GM12878 (cell line): ENCODE measurements at regions not wholly inside any gene's neighbourhood (a gene's known extent, or its start where the extent isn't known, plus 50 kb on each side); places are given as distances from the start of the nearest gene placed in this dataset.

Experiments
- ATAC-seq: fragments of 200-7000 bp; cut with Tn5 transposase; 3 replicates; pipeline ENCODE4 v1.9.1; 2020; ENCODE audit warnings: mild to moderate bottlenecking, moderate library complexity
- BruUV-seq: library from RNA; stranded (reverse); fragments of 400-500 nt; replicated peaks from 2 replicates; lab custom pipeline; 2021; lab: Mats Ljungman, UMichigan
- CTCF ChIA-PET: fragments of 300-600 bp; sonication (Branson Sonifier 250); formaldehyde crosslinking; extraction: SDS; loops from one replicate; lab custom pipeline; 2021; ENCODE audit warnings: inconsistent platforms; lab: Yijun Ruan, JAX
- POLR2A ChIA-PET: fragments of 350-600 bp; formaldehyde crosslinking; extraction: SDS; loops from one replicate; lab custom pipeline; 2021; ENCODE audit warnings: inconsistent platforms; lab: Charles Lee
- RAD21 ChIA-PET: fragments of 300-600 bp; sonication (Branson Sonifier 250); formaldehyde crosslinking; loops from one replicate; lab custom pipeline; 2023; ENCODE audit warnings: antibody characterized with exemption; ENCODE audit not compliant: unreplicated experiment; lab: Charles Lee
- SMC1A ChIA-PET: fragments of 300-600 bp; sonication (Branson Sonifier 250); formaldehyde crosslinking; loops from one replicate; lab custom pipeline; 2023; ENCODE audit not compliant: unreplicated experiment, uncharacterized antibody; lab: Charles Lee
- DNase-seq: peaks from one replicate; pipeline ENCODE4 v3.0.0-alpha.2; 2011; ENCODE audit warnings: low read depth, low spot score
- FAIRE-seq: peaks from 3 replicates; lab custom pipeline; 2011; peaks lifted over from hg19 to GRCh38; lab: Jason Lieb, UNC
- H2AFZ ChIP-seq: 2 replicates; pipeline ENCODE4 v1.6.0; 2011; ENCODE audit warnings: low read depth, low read length, control low read depth; ENCODE audit not compliant: control insufficient read depth
- H3K27ac ChIP-seq: 2 replicates; pipeline ENCODE4 v1.5.1; 2011; ENCODE audit warnings: control low read depth; ENCODE audit not compliant: control insufficient read depth, insufficient read depth
- H3K27me3 ChIP-seq, 2 experiments: replicated peaks in 1 of 2; 2 replicates each; pipeline versions ENCODE4 v1.6.0 to v1.6.1; 2011; ENCODE audit warnings: low read length in 1 of 2; ENCODE audit not compliant: control insufficient read depth in 2 of 2, insufficient read depth in 2 of 2
- H3K36me3 ChIP-seq, 2 experiments: 2 replicates each; pipeline ENCODE4 v1.5.1; 2011; ENCODE audit warnings: low read length in 1 of 2; ENCODE audit not compliant: control insufficient read depth in 2 of 2, insufficient read depth in 2 of 2
- H3K4me1 ChIP-seq: 2 replicates; pipeline ENCODE4 v1.6.1; 2011; ENCODE audit warnings: mild to moderate bottlenecking, low read length, moderate library complexity, mixed read lengths; ENCODE audit not compliant: control insufficient read depth, insufficient read depth
- H3K4me2 ChIP-seq: 2 replicates; pipeline ENCODE4 v1.6.0; 2011; ENCODE audit warnings: control low read depth; ENCODE audit not compliant: control insufficient read depth, insufficient read depth
- H3K4me3 ChIP-seq: fragments of 200-600 bp; sonication (generic); 2 replicates; pipeline ENCODE4 v1.5.1; 2016
- H3K79me2 ChIP-seq: 2 replicates; pipeline ENCODE4 v1.6.0; 2011; ENCODE audit warnings: low read length; ENCODE audit not compliant: control insufficient read depth, insufficient read depth
- H3K9ac ChIP-seq: 2 replicates; pipeline ENCODE4 v1.8.0; 2011; ENCODE audit warnings: low read length, control low read depth, mixed read lengths; ENCODE audit not compliant: control insufficient read depth, insufficient read depth
- H3K9me3 ChIP-seq: replicated peaks from 3 replicates; pipeline ENCODE4 v1.5.1; 2011; ENCODE audit warnings: mild to moderate bottlenecking, low read length; ENCODE audit not compliant: control insufficient read depth, insufficient read depth
- H4K20me1 ChIP-seq: 2 replicates; pipeline ENCODE4 v1.6.0; 2011; ENCODE audit not compliant: control insufficient read depth, insufficient read depth
- ATF7 ChIP-seq: fragments of 450-650 bp; IDR thresholded peaks from 2 replicates; pipeline ENCODE4 v1.6.1; 2016; ENCODE audit warnings: low read depth, mild to moderate bottlenecking
- ELK1 ChIP-seq: IDR thresholded peaks from 2 replicates; pipeline ENCODE4 v1.6.1; 2012; ENCODE audit warnings: low read depth, low read length, improper control_type of control experiment
- MXI1 ChIP-seq: fragments of 150-350 bp; IDR thresholded peaks from 2 replicates; pipeline ENCODE4 v1.6.1; 2011; ENCODE audit warnings: low read depth, mild to moderate bottlenecking, inconsistent platforms, low read length, improper control_type of control experiment
- PAX5 ChIP-seq: IDR thresholded peaks from 2 replicates; pipeline ENCODE4 v1.6.1; 2011; ENCODE audit warnings: low read depth, low read length, borderline replicate concordance
- SUZ12 ChIP-seq: fragments of 200-600 bp; sonication (generic); IDR thresholded peaks from one replicate; pipeline ENCODE4 v1.6.1; 2018; ENCODE audit warnings: antibody characterized with exemption, mild to moderate bottlenecking; ENCODE audit not compliant: unreplicated experiment
- YBX1 ChIP-seq: fragments of 450-650 bp; IDR thresholded peaks from 2 replicates; pipeline ENCODE4 v1.6.1; 2016; ENCODE audit warnings: antibody characterized with exemption
- ZBED1 ChIP-seq: IDR thresholded peaks from 2 replicates; pipeline ENCODE4 v1.6.1; 2016; ENCODE audit warnings: borderline replicate concordance
- WGBS: methylation state at CpG from one replicate; pipeline ENCODE4 v1.1.6; 2016; ENCODE audit warnings: low lambda C conversion rate; ENCODE audit not compliant: insufficient replicate concordance, insufficient coverage; ENCODE audit errors: missing lambda C conversion rate; 5-methylcytosine and 5-hydroxymethylcytosine counted together
- in situ Hi-C: fragments of 300-500 bp; cut with MboI; formaldehyde crosslinking; loops from 9 replicates; pipeline ENCODE4 v1.14.3; 2018; ENCODE audit warnings: mixed read lengths
- intact Hi-C: fragments of 100-400 bp; cut with micrococcal nuclease; formaldehyde crosslinking; loops from one replicate; pipeline ENCODE4 v1.14.2; 2022; ENCODE audit not compliant: unreplicated experiment
- TF ChIP-seq, protein P1 (sequence below): fragments of 450-650 bp; formaldehyde crosslinking; IDR thresholded peaks from 2 replicates; pipeline ENCODE4 v1.4.0; 2020; ENCODE audit warnings: mild to moderate bottlenecking, moderate library complexity
- TF ChIP-seq, protein P2 (sequence below): fragments of 450-650 bp; conservative IDR thresholded peaks from 2 replicates; pipeline ENCODE4 v1.6.1; 2017; ENCODE audit warnings: mild to moderate bottlenecking, moderate library complexity

DNA sequence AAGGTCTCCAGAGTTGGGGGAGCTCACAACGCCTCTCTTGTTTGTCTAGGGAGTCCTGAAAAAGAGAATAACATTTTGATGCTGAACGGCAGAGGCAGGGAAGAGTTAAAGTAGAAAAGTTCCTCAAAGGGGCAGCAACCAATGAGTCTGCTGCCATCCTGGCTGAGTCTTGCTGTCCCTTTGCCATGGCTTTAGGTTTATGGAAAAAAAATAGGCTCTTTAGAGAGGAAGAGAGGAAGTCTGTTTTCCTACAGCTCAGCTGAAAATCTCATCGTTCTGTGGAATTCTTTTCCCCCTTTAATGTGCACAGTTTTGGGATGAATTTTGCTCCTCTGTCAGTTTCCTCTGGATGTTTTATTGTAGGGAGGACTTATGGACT is 314.8 kb upstream of the TBX3 start:
- no peak for ATAC-seq
- no peak overlapping the region for H2AFZ ChIP-seq
- DNase-seq: no peak
- in situ Hi-C loops (no loop called here), intact Hi-C loops (no loop called here)
- no peaks in the 10 kb centered on the region for H3K79me2 ChIP-seq
- ChIA-PET CTCF (interaction anchor here (0.8 kb wide), 1 partner anchor 16 kb away, joined by 3 read pairs; no protein-coding TSS in a partner anchor), POLR2A (interaction anchor here (0.5 kb wide), 1 partner anchor 20 kb away, joined by 4 read pairs; no protein-coding TSS in a partner anchor), RAD21 (interaction anchor here (1.5 kb wide), 1 partner anchor 9 kb away, joined by 3 read pairs; no protein-coding TSS in a partner anchor), SMC1A (interaction anchor here (1.2 to 2.0 kb wide), 5 partner anchors 10 to 321 kb away, joined by 3 to 11 read pairs (median 6); no protein-coding TSS in a partner anchor)
- H3K4me3 ChIP-seq: no peak overlapping the region
- H4K20me1 ChIP-seq: no peaks in the 10 kb centered on the region
- no peak overlapping the region for H3K27ac ChIP-seq
- no TSS peak for BruUV-seq
- FAIRE-seq: no peak
- H3K4me2 ChIP-seq: no peak overlapping the region
- H3K4me1 ChIP-seq: no peaks in the 10 kb centered on the region
- no peak overlapping the region for H3K9ac ChIP-seq
- no peaks in the 10 kb centered on the region; the same call in 2 of the 3 replicates for H3K9me3 ChIP-seq
- H3K36me3 ChIP-seq: no peaks in the 10 kb centered on the region
- 4% methylated on average over 3 of the region's 3 CpGs for WGBS
- H3K27me3 ChIP-seq: no peaks in the 10 kb centered on the region
- no peak for TF ChIP-seq ATF7

- 3% methylated on average over 2 of the region's 2 CpGs for WGBS
- H3K9ac ChIP-seq: no peak overlapping the region
- FAIRE-seq: no peak
- TF ChIP-seq, protein P1, sequence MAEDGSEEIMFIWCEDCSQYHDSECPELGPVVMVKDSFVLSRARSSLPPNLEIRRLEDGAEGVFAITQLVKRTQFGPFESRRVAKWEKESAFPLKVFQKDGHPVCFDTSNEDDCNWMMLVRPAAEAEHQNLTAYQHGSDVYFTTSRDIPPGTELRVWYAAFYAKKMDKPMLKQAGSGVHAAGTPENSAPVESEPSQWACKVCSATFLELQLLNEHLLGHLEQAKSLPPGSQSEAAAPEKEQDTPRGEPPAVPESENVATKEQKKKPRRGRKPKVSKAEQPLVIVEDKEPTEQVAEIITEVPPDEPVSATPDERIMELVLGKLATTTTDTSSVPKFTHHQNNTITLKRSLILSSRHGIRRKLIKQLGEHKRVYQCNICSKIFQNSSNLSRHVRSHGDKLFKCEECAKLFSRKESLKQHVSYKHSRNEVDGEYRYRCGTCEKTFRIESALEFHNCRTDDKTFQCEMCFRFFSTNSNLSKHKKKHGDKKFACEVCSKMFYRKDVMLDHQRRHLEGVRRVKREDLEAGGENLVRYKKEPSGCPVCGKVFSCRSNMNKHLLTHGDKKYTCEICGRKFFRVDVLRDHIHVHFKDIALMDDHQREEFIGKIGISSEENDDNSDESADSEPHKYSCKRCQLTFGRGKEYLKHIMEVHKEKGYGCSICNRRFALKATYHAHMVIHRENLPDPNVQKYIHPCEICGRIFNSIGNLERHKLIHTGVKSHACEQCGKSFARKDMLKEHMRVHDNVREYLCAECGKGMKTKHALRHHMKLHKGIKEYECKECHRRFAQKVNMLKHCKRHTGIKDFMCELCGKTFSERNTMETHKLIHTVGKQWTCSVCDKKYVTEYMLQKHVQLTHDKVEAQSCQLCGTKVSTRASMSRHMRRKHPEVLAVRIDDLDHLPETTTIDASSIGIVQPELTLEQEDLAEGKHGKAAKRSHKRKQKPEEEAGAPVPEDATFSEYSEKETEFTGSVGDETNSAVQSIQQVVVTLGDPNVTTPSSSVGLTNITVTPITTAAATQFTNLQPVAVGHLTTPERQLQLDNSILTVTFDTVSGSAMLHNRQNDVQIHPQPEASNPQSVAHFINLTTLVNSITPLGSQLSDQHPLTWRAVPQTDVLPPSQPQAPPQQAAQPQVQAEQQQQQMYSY (CRISPR knock-in tag): no peak
- TF ChIP-seq MXI1 (no peak), PAX5 (no peak), SUZ12 (no peak), ZBED1 (no peak), YBX1 (no peak), ELK1 (no peak)
- TF ChIP-seq, protein P2, sequence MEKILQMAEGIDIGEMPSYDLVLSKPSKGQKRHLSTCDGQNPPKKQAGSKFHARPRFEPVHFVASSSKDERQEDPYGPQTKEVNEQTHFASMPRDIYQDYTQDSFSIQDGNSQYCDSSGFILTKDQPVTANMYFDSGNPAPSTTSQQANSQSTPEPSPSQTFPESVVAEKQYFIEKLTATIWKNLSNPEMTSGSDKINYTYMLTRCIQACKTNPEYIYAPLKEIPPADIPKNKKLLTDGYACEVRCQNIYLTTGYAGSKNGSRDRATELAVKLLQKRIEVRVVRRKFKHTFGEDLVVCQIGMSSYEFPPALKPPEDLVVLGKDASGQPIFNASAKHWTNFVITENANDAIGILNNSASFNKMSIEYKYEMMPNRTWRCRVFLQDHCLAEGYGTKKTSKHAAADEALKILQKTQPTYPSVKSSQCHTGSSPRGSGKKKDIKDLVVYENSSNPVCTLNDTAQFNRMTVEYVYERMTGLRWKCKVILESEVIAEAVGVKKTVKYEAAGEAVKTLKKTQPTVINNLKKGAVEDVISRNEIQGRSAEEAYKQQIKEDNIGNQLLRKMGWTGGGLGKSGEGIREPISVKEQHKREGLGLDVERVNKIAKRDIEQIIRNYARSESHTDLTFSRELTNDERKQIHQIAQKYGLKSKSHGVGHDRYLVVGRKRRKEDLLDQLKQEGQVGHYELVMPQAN: no peak
Observed at GRCh38 chr12:114998118-114998749, 314.3 kb upstream of the TBX3 start.

More at GRCh38 chr12:114998118-114998749, 314.3 kb upstream of the TBX3 start:
- Histone ChIP-seq H3K9me3 (no peaks in the 10 kb centered on the region; the same call in 2 of the 3 replicates), H3K4me2 (no peak overlapping the region), H3K27ac (no peak overlapping the region), H3K79me2 (no peaks in the 10 kb centered on the region), H3K4me3 (no peak overlapping the region), H3K4me1 (no peaks in the 10 kb centered on the region), H3K27me3 (no peaks in the 10 kb centered on the region), H3K36me3 (no peaks in the 10 kb centered on the region), H2AFZ (no peak overlapping the region), H4K20me1 (no peaks in the 10 kb centered on the region)
- DNase-seq (no peak), ATAC-seq (no peak)
- intact Hi-C loops (no loop called here), in situ Hi-C loops (no loop called here)
- RAD21 ChIA-PET: interaction anchor here (1.0 to 1.5 kb wide), 3 partner anchors 10 to 49 kb away, joined by 3 read pairs; no protein-coding TSS in a partner anchor
- SMC1A ChIA-PET: interaction anchor here (0.8 to 2.0 kb wide), 7 partner anchors 8 to 322 kb away, joined by 3 to 11 read pairs (median 4); no protein-coding TSS in a partner anchor
- POLR2A ChIA-PET: interaction anchor here (0.5 kb wide), 1 partner anchor 20 kb away, joined by 4 read pairs; no protein-coding TSS in a partner anchor
- CTCF ChIA-PET: interaction anchor here (0.8 to 0.9 kb wide), 2 partner anchors 17 to 457 kb away, joined by 3 read pairs; no protein-coding TSS in a partner anchor
- no TSS peak for BruUV-seq
